Mucosa of rectum (tissue), 2 donors: ENCODE measurements at regions not wholly inside any gene's neighbourhood (a gene's known extent, or its start where the extent isn't known, plus 50 kb on each side); places are given as distances from the start of the nearest gene placed in this dataset.
"Not testable (repeated sequence)": the region's sequence is repeated elsewhere in the genome, so short reads cannot be mapped to it uniquely, and the experiment has no call there.

ENCODE experiments used
- H3K27ac ChIP-seq, 2 donors: one replicate each; pipeline ENCODE4 v1.7.0; 2013; ENCODE audit warnings: inconsistent platforms in 2 of 2, low read depth in 2 of 2, low read length in 2 of 2
- H3K27me3 ChIP-seq, 2 donors: one replicate each; pipeline ENCODE4 v1.7.0; 2013; ENCODE audit warnings: low read length in 2 of 2; ENCODE audit not compliant: control insufficient read depth in 2 of 2, insufficient read depth in 2 of 2
- H3K36me3 ChIP-seq, 2 donors: one replicate each; pipeline ENCODE4 v1.7.0; 2013; ENCODE audit warnings: low read length in 2 of 2; ENCODE audit not compliant: control insufficient read depth in 2 of 2, insufficient read depth in 2 of 2
- H3K4me1 ChIP-seq, 2 donors: one replicate each; pipeline ENCODE4 v1.7.0; 2013; ENCODE audit warnings: low read length in 2 of 2, mild to moderate bottlenecking in 1 of 2; ENCODE audit not compliant: control insufficient read depth in 2 of 2, insufficient read depth in 2 of 2
- H3K4me3 ChIP-seq, 2 donors: one replicate each; pipeline ENCODE4 v1.7.0; 2013; ENCODE audit warnings: low read length in 2 of 2
- H3K9ac ChIP-seq, 2 donors: one replicate each; pipeline ENCODE4 v1.7.0; 2013; ENCODE audit warnings: low read length in 2 of 2, low read depth in 1 of 2, mild to moderate bottlenecking in 1 of 2
- H3K9me3 ChIP-seq, 2 donors: one replicate each; pipeline ENCODE4 v1.7.0; 2013; ENCODE audit warnings: low read length in 2 of 2; ENCODE audit not compliant: control insufficient read depth in 2 of 2
- donor health status: healthy.
- donor health status: Normal muscosa, but diverticular disease.

GRCh38 chr2:128416109-128416785 lies 97.6 kb upstream of the HS6ST1 start:
- Histone ChIP-seq H3K27ac (no peak overlapping the region), H3K4me1 (no peaks in the 10 kb centered on the region), H3K27me3 (no peaks in the 10 kb centered on the region), H3K4me3 (no peak overlapping the region), H3K9ac (no peak overlapping the region), H3K9me3 (no peaks in the 10 kb centered on the region), H3K36me3 (no peaks in the 10 kb centered on the region)

- Histone ChIP-seq H3K27me3 (no peaks in the 10 kb centered on the region), H3K9ac (no peak overlapping the region), H3K36me3 (no peaks in the 10 kb centered on the region), H3K27ac (no peak overlapping the region), H3K4me3 (no peak overlapping the region), H3K4me1 (no peaks in the 10 kb centered on the region), H3K9me3 (no peaks in the 10 kb centered on the region)
Observed at GRCh38 chr2:128416806-128417205, 98.1 kb upstream of the HS6ST1 start.

- not testable (repeated sequence) for H3K4me3 ChIP-seq, H3K9me3 ChIP-seq, H3K27me3 ChIP-seq, H3K9ac ChIP-seq, H3K36me3 ChIP-seq, H3K27ac ChIP-seq, H3K4me1 ChIP-seq
Observed at GRCh38 chr2:128417264-128417663, 98.6 kb upstream of the HS6ST1 start.

DNA sequence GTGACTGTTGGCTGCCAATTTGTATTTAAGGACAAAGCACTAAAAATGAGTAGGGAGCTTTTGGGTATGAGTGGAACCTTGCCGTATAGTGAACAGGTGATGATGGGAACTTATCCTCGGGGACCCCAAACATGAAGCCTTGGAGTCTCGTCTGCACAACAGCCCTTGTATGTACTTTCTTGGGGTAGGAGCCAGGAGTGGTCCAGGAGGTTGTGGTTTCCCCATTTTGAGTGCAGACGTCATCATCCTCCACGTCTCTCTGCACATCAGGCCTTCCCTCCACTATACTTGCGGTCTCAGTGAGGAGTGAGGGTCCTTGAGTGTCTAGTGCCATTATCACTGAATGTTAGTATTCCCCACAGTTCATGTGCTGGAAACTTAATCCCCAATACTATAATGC lies 101.5 kb upstream of the HS6ST1 start:
- no peaks in the 10 kb centered on the region for H3K27me3 ChIP-seq
- H3K9me3 ChIP-seq = no peaks in the 10 kb centered on the region
- no peak overlapping the region for H3K4me3 ChIP-seq
- no peak overlapping the region for H3K9ac ChIP-seq
- H3K36me3 ChIP-seq = no peaks in the 10 kb centered on the region
- no peaks in the 10 kb centered on the region for H3K4me1 ChIP-seq
- H3K27ac ChIP-seq = no peak overlapping the region

GRCh38 chr2:128420776-128421175 lies 102.1 kb upstream of the HS6ST1 start:
- Histone ChIP-seq H3K4me3 (no peak overlapping the region), H3K9ac (no peak overlapping the region), H3K9me3 (no peaks in the 10 kb centered on the region), H3K36me3 (no peaks in the 10 kb centered on the region), H3K4me1 (no peaks in the 10 kb centered on the region), H3K27me3 (no peaks in the 10 kb centered on the region), H3K27ac (no peak overlapping the region)

DNA sequence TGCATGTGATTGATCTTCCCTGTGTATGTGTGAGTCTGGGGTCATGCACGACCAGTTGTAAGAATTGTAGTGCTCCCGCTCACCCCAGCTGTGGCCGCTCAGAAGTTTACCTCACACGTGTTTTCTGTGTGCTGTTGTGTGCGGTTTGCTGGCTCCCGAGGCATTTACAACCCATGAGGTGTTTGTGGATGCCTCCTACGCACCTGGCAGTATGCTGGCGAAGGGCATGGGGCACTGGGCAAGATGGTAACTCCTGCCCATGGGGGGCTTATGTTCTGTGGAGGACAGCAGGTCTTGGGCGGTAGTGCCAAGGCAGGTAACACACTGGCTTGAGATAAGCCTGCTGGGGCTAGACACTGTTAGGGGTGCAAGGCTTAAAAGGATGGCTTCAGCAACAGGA lies 102.6 kb upstream of the HS6ST1 start:
- Histone ChIP-seq H3K27ac (no peak overlapping the region), H3K36me3 (no peaks in the 10 kb centered on the region), H3K4me1 (no peaks in the 10 kb centered on the region)

GRCh38 chr2:128421861-128422311 lies 103.2 kb upstream of the HS6ST1 start:
- H3K36me3 ChIP-seq = no peaks in the 10 kb centered on the region
- no peak overlapping the region for H3K4me3 ChIP-seq
- H3K27me3 ChIP-seq = no peaks in the 10 kb centered on the region
- H3K4me1 ChIP-seq = no peaks in the 10 kb centered on the region
- H3K9ac ChIP-seq = no peak overlapping the region
- H3K27ac ChIP-seq = no peak overlapping the region
- no peaks in the 10 kb centered on the region for H3K9me3 ChIP-seq

More for the DNA sequence above, 102.6 kb upstream of the HS6ST1 start:
- no peak overlapping the region for H3K4me3 ChIP-seq
- H3K9me3 ChIP-seq = no peaks in the 10 kb centered on the region
- no peaks in the 10 kb centered on the region for H3K27me3 ChIP-seq
- H3K9ac ChIP-seq = no peak overlapping the region

- H3K4me1 ChIP-seq = no peaks in the 10 kb centered on the region
- no peak overlapping the region for H3K9ac ChIP-seq
- H3K27me3 ChIP-seq = no peaks in the 10 kb centered on the region
- no peak overlapping the region for H3K27ac ChIP-seq
- H3K36me3 ChIP-seq = no peaks in the 10 kb centered on the region
- H3K9me3 ChIP-seq = no peaks in the 10 kb centered on the region
- no peak overlapping the region for H3K4me3 ChIP-seq
Observed at GRCh38 chr2:128422571-128422970, 103.9 kb upstream of the HS6ST1 start.

- no peaks in the 10 kb centered on the region for H3K9me3 ChIP-seq
- H3K36me3 ChIP-seq = no peaks in the 10 kb centered on the region
- H3K4me1 ChIP-seq = no peaks in the 10 kb centered on the region
- H3K27me3 ChIP-seq = no peaks in the 10 kb centered on the region
- no peak overlapping the region for H3K9ac ChIP-seq
- no peak overlapping the region for H3K27ac ChIP-seq
- no peak overlapping the region for H3K4me3 ChIP-seq
Observed at GRCh38 chr2:128423788-128424165, 105.1 kb upstream of the HS6ST1 start.

- no peaks in the 10 kb centered on the region for H3K9me3 ChIP-seq
- no peak overlapping the region for H3K4me3 ChIP-seq
- no peak overlapping the region for H3K27ac ChIP-seq
- H3K9ac ChIP-seq = no peak overlapping the region
- H3K4me1 ChIP-seq = no peaks in the 10 kb centered on the region
- H3K36me3 ChIP-seq = no peaks in the 10 kb centered on the region
- H3K27me3 ChIP-seq = no peaks in the 10 kb centered on the region
Observed at GRCh38 chr2:128424406-128425171, 105.9 kb upstream of the HS6ST1 start.
